ENCODE measurements at regions not wholly inside any gene's neighbourhood (a gene's known extent, or its start where the extent isn't known, plus 50 kb on each side); places are given as distances from the start of the nearest gene placed in this dataset.

DNA sequence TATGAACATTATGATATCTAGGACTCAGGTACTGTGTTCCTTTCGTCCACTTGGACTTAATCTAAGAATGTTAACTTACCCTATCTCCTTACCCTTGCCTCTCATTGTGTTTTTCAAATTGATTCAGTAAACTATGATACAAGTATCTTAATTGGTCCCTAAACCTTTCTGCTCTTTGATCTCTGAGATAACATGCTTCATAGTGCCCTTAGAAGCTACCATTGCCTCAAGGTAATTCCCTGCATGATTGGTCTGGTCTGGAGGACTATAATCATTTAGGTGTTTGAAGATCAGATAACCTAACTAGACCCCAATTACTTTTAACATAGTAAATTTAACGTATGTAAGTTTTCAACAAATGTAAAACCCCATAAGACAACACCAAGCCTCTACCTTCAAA is 169.9 kb upstream of the NBEA start:
- Mint-ChIP-seq H3K4me3 (no peak overlapping the region), H3K36me3 (no peaks in the 10 kb centered on the region), H3K27ac (no peak overlapping the region), H3K27me3 (no peaks in the 10 kb centered on the region), H3K9me3 (peaks cover 0 to 2% of the 10 kb centered on the region in 2 donors), H3K4me1 (no peaks in the 10 kb centered on the region)
- no peak for ATAC-seq (replicated peaks)
- no peak for DNase-seq

DNA sequence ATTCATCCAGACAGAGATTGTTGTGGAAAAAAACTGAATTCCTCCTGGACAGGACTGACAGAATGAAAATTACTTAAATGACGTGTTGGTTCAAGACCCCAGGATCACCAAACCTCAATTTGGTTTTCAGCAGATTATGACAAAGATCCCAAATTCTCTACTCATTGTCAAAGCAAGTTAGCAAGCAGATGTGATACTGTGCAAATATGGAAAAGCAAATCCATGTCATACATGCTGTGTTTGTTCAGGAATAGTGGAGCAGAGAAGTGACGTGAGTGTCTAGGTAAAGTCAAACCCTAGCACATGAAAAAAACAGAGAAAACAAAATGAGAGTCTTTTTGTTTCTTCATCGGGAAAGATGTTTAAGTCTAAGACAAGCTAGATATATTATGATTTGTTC is 169.2 kb upstream of the NBEA start:
- no peak overlapping the region for H3K4me3 Mint-ChIP-seq
- peaks cover 0 to 2% of the 10 kb centered on the region in 2 donors for H3K9me3 Mint-ChIP-seq
- DNase-seq (no peak), ATAC-seq (replicated peaks) (no peak)
- no peaks in the 10 kb centered on the region for H3K36me3 Mint-ChIP-seq
- no peak overlapping the region for H3K27ac Mint-ChIP-seq
- no peaks in the 10 kb centered on the region for H3K27me3 Mint-ChIP-seq
- H3K4me1 Mint-ChIP-seq: no peaks in the 10 kb centered on the region

DNA sequence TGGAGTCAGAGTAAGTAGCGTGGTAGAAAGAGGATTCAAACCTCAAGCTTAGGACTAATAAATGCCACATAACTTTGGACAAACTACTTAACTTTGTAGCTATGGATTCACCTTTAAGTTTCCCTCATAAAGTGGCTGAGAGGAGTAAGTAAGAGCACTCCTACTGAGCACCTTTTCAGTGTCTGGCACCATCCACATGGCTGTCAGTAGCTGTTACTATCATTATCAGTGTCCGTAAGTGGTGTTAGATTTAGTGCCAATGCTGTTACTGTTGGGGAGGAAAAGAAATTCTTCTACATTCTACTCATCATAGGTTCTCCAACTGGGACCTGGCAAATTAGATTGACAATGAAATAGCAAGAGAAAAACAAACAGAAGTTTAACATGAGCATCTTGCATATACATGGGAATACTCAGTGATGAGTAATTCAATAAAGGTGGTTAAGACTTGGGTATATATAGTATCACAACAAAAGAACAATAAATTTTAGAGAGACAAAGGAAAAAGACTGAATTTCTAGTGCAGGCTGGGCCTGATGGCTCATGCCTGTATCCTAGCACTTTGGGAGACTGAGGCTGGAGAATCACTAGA is 165.6 kb upstream of the NBEA start:
- H3K36me3 Mint-ChIP-seq: no peaks in the 10 kb centered on the region
- no peaks in the 10 kb centered on the region for H3K9me3 Mint-ChIP-seq
- no peaks in the 10 kb centered on the region for H3K4me1 Mint-ChIP-seq
- DNase-seq (no peak), ATAC-seq (replicated peaks) (no peak)
- no peak overlapping the region for H3K4me3 Mint-ChIP-seq
- no peaks in the 10 kb centered on the region for H3K27me3 Mint-ChIP-seq
- peak overlapping the region; percentile 14 for H3K27ac Mint-ChIP-seq

DNA sequence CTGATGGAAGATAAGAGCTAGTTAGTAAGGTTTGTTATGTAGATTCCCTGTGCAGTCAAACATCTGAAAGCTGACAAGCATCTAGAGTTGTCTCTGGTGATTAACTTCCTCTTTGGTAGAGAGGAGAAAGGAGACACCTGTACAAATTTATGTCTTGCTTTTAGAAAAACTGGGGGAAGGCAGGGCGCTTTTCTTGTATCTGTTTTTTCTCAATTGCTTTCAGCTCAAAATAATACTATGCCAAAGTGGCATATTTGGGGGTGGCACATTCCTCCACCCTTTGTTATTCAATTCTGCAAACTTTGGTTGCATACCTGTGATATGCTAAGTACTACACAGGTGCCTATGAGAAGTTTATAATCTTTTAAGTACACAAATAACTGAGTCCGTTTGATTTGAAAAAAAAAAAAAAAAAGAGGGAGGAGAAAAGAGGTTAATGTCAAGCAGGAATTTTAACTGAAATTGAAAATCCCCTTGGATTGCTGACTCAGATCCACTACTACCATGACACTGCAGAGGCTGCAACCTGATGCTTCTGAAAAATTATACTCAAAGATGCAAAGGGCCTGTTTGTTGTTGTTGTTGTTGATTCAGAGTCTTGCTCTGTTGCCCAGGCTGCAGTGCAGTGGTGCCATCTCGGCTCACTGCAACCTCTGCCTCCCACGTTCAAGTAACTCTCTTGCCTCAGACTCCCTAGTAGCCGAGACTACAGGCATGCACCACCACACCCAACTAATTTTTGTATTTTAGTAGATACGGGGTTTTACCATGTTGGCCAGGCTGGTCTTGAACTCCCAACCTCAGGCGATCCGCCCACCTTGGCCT is 164.8 kb upstream of the NBEA start:
- no peak for ATAC-seq (replicated peaks)
- no peak overlapping the region for H3K27ac Mint-ChIP-seq
- H3K4me1 Mint-ChIP-seq: no peaks in the 10 kb centered on the region
- no peaks in the 10 kb centered on the region for H3K9me3 Mint-ChIP-seq
- no peak overlapping the region for H3K4me3 Mint-ChIP-seq
- no peaks in the 10 kb centered on the region for H3K36me3 Mint-ChIP-seq
- no peak for DNase-seq
- no peaks in the 10 kb centered on the region for H3K27me3 Mint-ChIP-seq

DNA sequence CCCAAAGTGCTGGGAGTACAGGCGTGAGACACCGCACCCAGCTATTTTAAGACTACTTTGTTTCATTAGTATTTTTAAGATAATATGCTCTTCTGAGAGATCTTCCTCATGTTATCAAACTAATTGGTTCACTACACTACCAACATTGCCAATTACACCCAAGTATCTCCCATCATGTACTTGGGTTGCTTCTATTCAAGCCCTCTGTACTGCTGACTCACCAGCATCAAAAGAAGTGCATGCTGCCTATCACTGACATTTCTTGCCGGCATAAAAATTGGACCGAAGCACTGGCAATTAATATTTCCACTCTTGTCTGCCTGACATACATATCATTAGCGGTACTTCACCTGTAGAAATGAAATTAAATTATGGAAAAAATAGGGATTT is 164.2 kb upstream of the NBEA start:
- DNase-seq (no peak), ATAC-seq (replicated peaks) (no peak)
- Mint-ChIP-seq H3K4me3 (no peak overlapping the region), H3K27me3 (no peaks in the 10 kb centered on the region), H3K9me3 (peaks cover 0 to under 1% of the 10 kb centered on the region in 2 donors), H3K36me3 (no peaks in the 10 kb centered on the region), H3K27ac (no peak overlapping the region), H3K4me1 (no peaks in the 10 kb centered on the region)

DNA sequence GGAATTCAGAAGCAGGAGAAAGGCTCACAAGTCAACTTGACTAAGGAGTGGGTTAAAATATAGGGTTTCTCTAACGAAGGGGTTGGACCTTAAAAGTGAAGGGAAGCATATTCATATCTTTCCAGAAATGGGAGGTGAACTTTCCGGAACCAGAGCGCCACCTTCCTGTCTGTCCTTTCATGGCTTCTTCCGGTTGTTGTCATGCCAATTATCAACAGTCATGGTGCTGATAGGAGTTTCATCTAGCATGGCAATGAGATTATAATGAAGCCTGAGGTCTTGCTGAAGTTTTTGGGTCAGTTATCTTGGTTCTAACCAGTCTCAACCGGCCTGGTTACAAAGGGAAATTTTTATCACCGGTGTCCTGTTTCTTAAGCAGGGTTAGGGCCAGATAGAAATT is 162.9 kb upstream of the NBEA start:
- no peaks in the 10 kb centered on the region for H3K27me3 Mint-ChIP-seq
- H3K27ac Mint-ChIP-seq: no peak overlapping the region
- H3K4me3 Mint-ChIP-seq: no peak overlapping the region
- H3K36me3 Mint-ChIP-seq: no peaks in the 10 kb centered on the region
- H3K9me3 Mint-ChIP-seq: peaks cover 0 to 1% of the 10 kb centered on the region in 2 donors
- no peaks in the 10 kb centered on the region for H3K4me1 Mint-ChIP-seq
- ATAC-seq (replicated peaks) (no peak), DNase-seq (no peak)

DNA sequence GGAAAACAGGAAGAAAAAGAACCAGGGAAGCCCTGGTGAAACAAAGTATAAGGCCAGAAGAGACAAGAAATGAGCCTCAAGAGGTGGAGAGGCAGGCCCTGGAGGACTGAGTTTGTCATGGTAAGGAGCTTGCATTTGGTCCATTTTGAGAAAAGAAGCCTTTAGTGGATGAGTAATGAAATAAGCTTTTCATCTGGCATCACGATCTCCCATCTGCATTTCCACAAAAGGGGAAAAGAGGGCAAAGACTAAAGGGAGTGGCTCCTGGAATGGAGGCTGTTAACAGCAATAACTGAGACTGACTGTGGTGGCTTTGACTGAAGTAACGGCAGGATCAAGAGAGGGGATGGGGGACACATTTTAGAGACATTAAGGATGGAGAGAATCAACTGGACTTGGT is 148.8 kb upstream of the NBEA start:
- H3K4me3 Mint-ChIP-seq: no peak overlapping the region
- no peaks in the 10 kb centered on the region for H3K36me3 Mint-ChIP-seq
- H3K4me1 Mint-ChIP-seq: no peaks in the 10 kb centered on the region
- H3K27ac Mint-ChIP-seq: no peak overlapping the region
- ATAC-seq (replicated peaks) (no peak), DNase-seq (no peak)
- H3K9me3 Mint-ChIP-seq: peaks cover 0 to 5% of the 10 kb centered on the region in 2 donors
- no peaks in the 10 kb centered on the region for H3K27me3 Mint-ChIP-seq

DNA sequence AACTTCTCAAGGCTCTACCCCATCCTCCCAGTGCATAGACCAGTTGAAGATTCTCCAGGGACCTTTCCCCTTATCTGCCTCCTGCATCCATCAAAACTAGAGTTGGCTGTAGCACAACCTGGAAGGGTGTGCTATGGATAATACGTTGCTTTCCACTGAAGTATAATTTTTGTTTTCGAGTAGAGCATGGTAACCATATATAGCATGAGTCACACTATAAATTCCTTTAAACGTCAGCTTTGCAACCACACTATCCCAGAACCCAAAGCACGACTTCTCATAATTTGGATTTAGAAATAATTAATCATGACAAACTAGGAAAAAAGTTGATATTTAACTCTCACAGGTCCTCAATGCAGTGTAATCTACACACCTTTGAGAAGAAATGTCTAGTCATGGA is 138.3 kb upstream of the NBEA start:
- no peak overlapping the region for H3K4me3 Mint-ChIP-seq
- peaks cover 0 to 7% of the 10 kb centered on the region in 2 donors for H3K9me3 Mint-ChIP-seq
- H3K4me1 Mint-ChIP-seq: no peaks in the 10 kb centered on the region
- no peak overlapping the region for H3K27ac Mint-ChIP-seq
- no peak for DNase-seq
- no peaks in the 10 kb centered on the region for H3K27me3 Mint-ChIP-seq
- no peak for ATAC-seq (replicated peaks)
- no peaks in the 10 kb centered on the region for H3K36me3 Mint-ChIP-seq

DNA sequence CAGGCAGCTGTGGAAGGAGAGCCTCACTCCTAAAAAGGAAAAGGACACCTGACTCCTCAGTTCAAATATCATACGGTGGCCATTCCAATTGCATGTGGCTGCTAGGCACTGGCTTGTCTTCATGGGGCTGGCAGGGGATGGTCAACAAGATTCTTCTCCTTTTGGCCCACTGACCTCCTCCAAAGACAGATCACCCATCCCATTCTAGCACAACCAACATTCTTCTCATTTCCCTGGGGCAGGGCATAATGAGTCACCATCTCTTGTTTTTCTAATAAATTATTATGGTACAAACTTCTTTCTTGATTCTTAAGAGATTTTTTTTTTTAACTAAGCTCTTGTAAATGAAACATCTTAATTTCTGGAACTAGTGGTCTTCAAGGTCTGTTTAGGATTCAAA is 136.7 kb upstream of the NBEA start:
- Mint-ChIP-seq H3K27ac (no peak overlapping the region), H3K36me3 (no peaks in the 10 kb centered on the region), H3K27me3 (no peaks in the 10 kb centered on the region), H3K4me3 (no peak overlapping the region), H3K4me1 (no peaks in the 10 kb centered on the region), H3K9me3 (peaks cover 0 to 3% of the 10 kb centered on the region in 2 donors)
- no peak for DNase-seq
- no peak for ATAC-seq (replicated peaks)

DNA sequence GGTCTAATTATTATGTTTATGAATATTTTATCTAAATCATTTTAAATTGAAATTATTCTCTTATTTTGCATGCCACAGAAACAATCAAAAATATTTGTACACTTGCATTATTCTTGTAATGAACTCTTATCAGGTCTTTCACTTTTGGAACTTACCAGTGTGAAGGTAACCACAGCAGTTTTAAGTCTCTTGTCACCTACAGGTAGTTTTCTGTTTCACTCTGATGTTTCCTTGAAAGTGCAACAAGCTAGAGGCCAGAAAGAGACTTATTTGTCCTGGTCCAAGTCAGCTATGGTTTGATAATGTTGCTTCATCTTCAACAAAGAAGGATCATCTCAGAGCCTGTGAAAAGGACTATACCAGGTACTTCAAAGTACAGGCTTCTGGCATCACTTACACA is 133.4 kb upstream of the NBEA start:
- Mint-ChIP-seq H3K9me3 (peaks cover 14 to 23% of the 10 kb centered on the region in 2 donors), H3K36me3 (no peaks in the 10 kb centered on the region), H3K27me3 (no peaks in the 10 kb centered on the region), H3K4me1 (no peaks in the 10 kb centered on the region), H3K4me3 (no peak overlapping the region), H3K27ac (no peak overlapping the region)
- ATAC-seq (replicated peaks): no peak
- no peak for DNase-seq

DNA sequence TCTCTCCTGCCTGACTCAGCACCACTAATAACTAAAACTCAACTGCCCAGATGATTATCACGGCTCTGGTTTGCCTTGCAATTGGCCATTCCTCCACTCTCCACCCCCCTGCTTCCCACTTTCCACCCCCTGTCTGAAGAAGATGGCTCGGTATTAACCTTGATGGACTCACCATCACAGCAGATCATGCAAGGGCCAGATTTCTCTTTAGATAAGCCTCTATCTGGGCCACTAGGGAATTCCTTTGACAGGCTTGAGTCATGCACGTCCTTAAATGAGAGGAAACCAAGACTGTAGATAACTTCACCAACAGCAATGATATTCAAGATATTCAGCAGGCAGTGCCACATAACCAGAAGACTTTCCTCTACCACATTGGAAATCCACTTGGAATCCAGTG is 131.1 kb upstream of the NBEA start:
- Mint-ChIP-seq H3K36me3 (no peaks in the 10 kb centered on the region), H3K9me3 (peaks cover 16 to 23% of the 10 kb centered on the region in 2 donors), H3K4me1 (no peaks in the 10 kb centered on the region), H3K27me3 (no peaks in the 10 kb centered on the region), H3K27ac (no peak overlapping the region), H3K4me3 (no peak overlapping the region)
- DNase-seq (no peak), ATAC-seq (replicated peaks) (no peak)

DNA sequence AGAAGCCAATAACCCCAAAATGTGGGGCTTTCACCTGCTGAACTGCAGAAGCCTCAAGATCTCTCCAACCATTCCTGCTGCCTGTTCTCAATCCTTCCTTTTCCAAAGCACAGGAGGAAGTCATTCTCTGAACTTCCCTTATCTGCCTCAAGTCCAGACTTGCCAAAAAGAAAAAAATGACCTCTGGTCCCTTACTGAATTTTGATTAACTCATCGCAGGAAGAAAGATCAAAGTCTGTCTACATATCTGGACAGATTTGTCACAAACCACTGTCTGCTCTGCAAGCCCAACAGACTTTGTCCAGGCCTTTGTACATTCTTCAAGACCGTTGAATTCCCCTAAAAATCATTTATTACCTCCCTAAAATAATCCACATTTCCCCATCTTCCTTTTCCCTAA is 126.5 kb upstream of the NBEA start:
- ATAC-seq (replicated peaks): no peak
- Mint-ChIP-seq H3K4me3 (no peak overlapping the region), H3K36me3 (no peaks in the 10 kb centered on the region), H3K9me3 (peaks cover 16 to 23% of the 10 kb centered on the region in 2 donors), H3K27me3 (no peaks in the 10 kb centered on the region), H3K27ac (no peak overlapping the region), H3K4me1 (no peaks in the 10 kb centered on the region)
- no peak for DNase-seq

DNA sequence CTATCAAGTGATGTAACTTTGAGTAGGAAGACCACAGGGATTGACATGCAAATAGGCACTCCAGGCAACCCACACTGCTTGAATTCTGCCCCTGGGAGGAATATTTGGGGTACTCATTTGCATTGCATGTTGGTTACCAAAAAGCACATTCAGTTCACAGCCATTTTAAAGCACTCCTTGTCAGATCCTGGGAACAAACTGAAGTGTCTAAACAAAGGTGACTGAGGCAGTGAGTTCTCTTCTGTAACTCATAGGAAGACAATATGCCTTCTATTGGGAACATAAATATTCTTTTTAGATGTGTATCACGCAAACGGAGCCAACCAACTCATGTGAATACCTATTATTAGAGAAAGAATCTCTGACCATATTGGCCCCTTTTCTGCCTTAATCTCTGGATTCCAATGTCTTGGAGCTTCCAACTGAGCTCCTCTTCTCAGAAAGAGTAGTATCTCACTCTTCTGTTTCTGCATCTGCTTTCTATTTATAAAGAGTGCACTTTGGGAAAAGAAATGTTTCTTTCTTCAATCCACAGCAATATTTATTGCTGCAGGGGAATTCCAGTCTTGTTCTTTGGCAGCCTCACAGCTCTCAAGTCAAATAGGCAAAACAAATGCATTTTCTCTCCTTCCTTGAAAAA is 125.7 kb upstream of the NBEA start:
- DNase-seq: no peak
- peaks cover 14 to 22% of the 10 kb centered on the region in 2 donors for H3K9me3 Mint-ChIP-seq
- H3K4me3 Mint-ChIP-seq: no peak overlapping the region

DNA sequence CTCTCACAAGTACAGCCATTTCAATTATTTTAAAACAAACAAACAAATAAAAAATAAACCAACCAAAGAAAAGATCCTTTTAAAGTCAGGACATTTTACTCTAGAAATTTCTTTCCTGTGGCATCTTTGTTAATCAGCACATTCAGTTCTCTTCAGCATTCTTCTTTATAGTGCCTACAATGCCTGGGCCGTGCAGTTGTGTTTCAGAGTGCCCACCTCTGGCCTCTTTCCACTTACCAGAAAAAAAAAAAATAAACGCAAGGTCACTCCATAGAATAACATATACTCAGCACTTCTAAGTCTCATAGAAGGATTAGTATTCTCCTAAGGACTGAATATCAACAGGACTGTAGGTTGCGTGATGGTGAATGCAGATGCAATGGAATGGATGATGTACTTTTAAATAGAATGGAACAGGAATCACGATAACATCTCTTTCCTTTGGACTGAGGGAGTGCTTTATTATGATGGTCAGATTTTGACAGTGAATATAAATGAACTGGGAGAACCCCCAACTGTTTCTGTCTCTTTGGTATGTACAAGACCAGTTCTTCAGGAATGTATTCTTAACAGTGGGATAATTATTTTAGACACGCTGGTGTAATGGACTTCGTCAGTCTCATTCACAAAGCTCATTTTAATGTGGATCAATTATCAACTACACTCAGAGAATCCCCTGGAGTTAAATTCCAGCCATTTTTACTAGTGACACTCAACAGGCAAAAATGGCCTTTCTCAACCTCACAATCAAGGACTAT is 125.0 kb upstream of the NBEA start:
- no peaks in the 10 kb centered on the region for H3K27me3 Mint-ChIP-seq
- no peaks in the 10 kb centered on the region for H3K36me3 Mint-ChIP-seq
- H3K27ac Mint-ChIP-seq: no peak overlapping the region
- DNase-seq (no peak), ATAC-seq (replicated peaks) (no peak)
- H3K9me3 Mint-ChIP-seq: peaks cover 9 to 17% of the 10 kb centered on the region in 2 donors
- H3K4me1 Mint-ChIP-seq: no peaks in the 10 kb centered on the region
- no peak overlapping the region for H3K4me3 Mint-ChIP-seq

More for the DNA sequence above, 125.7 kb upstream of the NBEA start:
- no peaks in the 10 kb centered on the region for H3K4me1 Mint-ChIP-seq
- no peaks in the 10 kb centered on the region for H3K27me3 Mint-ChIP-seq
- H3K36me3 Mint-ChIP-seq: no peaks in the 10 kb centered on the region
- H3K27ac Mint-ChIP-seq: no peak overlapping the region
- ATAC-seq (replicated peaks): no peak
